Choroid plexus epithelial cell (primary cell): ENCODE measurements at regions not wholly inside any gene's neighbourhood (a gene's known extent, or its start where the extent isn't known, plus 50 kb on each side); places are given as distances from the start of the nearest gene placed in this dataset.
A peak's percentile ranks its signal among the peaks of the same experiment; 100 is the strongest.

Source experiments
- DNase-seq: peaks from one replicate; pipeline ENCODE4 v3.0.0-alpha.2; 2010; ENCODE audit warnings: low read depth
- H3K4me3 ChIP-seq: 2 replicates; pipeline ENCODE4 v1.5.1; 2011; ENCODE audit warnings: low read depth, mild to moderate bottlenecking, control low read depth, low read length, moderate library complexity
- CTCF ChIP-seq: conservative IDR thresholded peaks from 2 replicates; pipeline ENCODE4 v1.5.1; 2011; ENCODE audit warnings: low read depth, mild to moderate bottlenecking, control low read depth, inconsistent platforms, low read length, moderate library complexity

- H3K4me3 ChIP-seq, result no peak overlapping the region
- no peak for DNase-seq
- TF ChIP-seq CTCF, result no peak
Measured at GRCh38 chrX:109863811-109864210, 130.8 kb upstream of the ACSL4 start.

GRCh38 chrX:109871121-109871888 lies 131.6 kb upstream of the TMEM164 start:
- no peak for TF ChIP-seq CTCF
- H3K4me3 ChIP-seq, result no peak overlapping the region
- DNase-seq, result no peak

GRCh38 chrX:109872021-109872732 lies 130.7 kb upstream of the TMEM164 start:
- DNase-seq, result peak; percentile 36
- H3K4me3 ChIP-seq, result no peak overlapping the region
- TF ChIP-seq CTCF, result no peak

GRCh38 chrX:109873574-109873973 lies 129.3 kb upstream of the TMEM164 start:
- TF ChIP-seq CTCF, result no peak
- H3K4me3 ChIP-seq, result no peak overlapping the region
- DNase-seq, result no peak

GRCh38 chrX:109873983-109874382 lies 128.9 kb upstream of the TMEM164 start:
- H3K4me3 ChIP-seq, result no peak overlapping the region
- DNase-seq, result no peak
- TF ChIP-seq CTCF, result no peak

GRCh38 chrX:109874548-109874947 lies 128.4 kb upstream of the TMEM164 start:
- H3K4me3 ChIP-seq, result no peak overlapping the region
- no peak for DNase-seq
- TF ChIP-seq CTCF, result no peak
